ENCODE measurements at regions not wholly inside any gene's neighbourhood (a gene's known extent, or its start where the extent isn't known, plus 50 kb on each side); places are given as distances from the start of the nearest gene placed in this dataset.

GRCh38 chr1:39148942-39149341 is 55.6 kb upstream of the MACF1 start:
- Histone ChIP-seq H3K4me1 (peaks cover 46% of the 10 kb centered on the region), H3K27ac (no peak overlapping the region), H3K9me3 (no peaks in the 10 kb centered on the region), H3K27me3 (no peaks in the 10 kb centered on the region), H3K4me3 (no peak overlapping the region), H3K36me3 (no peaks in the 10 kb centered on the region)
- no peak for TF ChIP-seq CTCF (IDR thresholded peaks at IDR 0.05)
- TF ChIP-seq POLR2A (IDR thresholded peaks at IDR 0.05), result no peak
- no peak for TF ChIP-seq EP300 (IDR thresholded peaks at IDR 0.05)
- DNase-seq (ENCODE audit: low spot score in 2 of 2), result no peak
- 86% methylated on average over 4 of the region's 4 CpGs for WGBS

GRCh38 chr1:39149509-39149908 is 55.0 kb upstream of the MACF1 start:
- DNase-seq (ENCODE audit: low spot score in 2 of 2), result no peak
- peaks cover 46% of the 10 kb centered on the region for H3K4me1 ChIP-seq
- no peaks in the 10 kb centered on the region for H3K36me3 ChIP-seq
- TF ChIP-seq EP300 (IDR thresholded peaks at IDR 0.05) (no peak), POLR2AphosphoS5 (IDR thresholded peaks at IDR 0.05) (no peak), CTCF (IDR thresholded peaks at IDR 0.05) (no peak), POLR2A (IDR thresholded peaks at IDR 0.05) (no peak)
- H3K27ac ChIP-seq, result no peak overlapping the region
- no peak overlapping the region for H3K4me3 ChIP-seq
- WGBS, result 72% methylated on average over 4 of the region's 4 CpGs
- H3K9me3 ChIP-seq, result no peaks in the 10 kb centered on the region
- no peaks in the 10 kb centered on the region for H3K27me3 ChIP-seq

- Histone ChIP-seq H3K4me3 (no peak overlapping the region), H3K9me3 (no peaks in the 10 kb centered on the region), H3K27ac (no peak overlapping the region), H3K4me1 (peaks cover 48% of the 10 kb centered on the region), H3K27me3 (no peaks in the 10 kb centered on the region), H3K36me3 (no peaks in the 10 kb centered on the region)
- no peak for DNase-seq (ENCODE audit: low spot score in 2 of 2)
- no peak for TF ChIP-seq POLR2A (IDR thresholded peaks at IDR 0.05)
- no peak for TF ChIP-seq POLR2AphosphoS5 (IDR thresholded peaks at IDR 0.05)
- TF ChIP-seq CTCF (IDR thresholded peaks at IDR 0.05), result no peak
- TF ChIP-seq EP300 (IDR thresholded peaks at IDR 0.05), result no peak
- 54% methylated on average over 2 of the region's 2 CpGs for WGBS
These were observed 53.7 kb upstream of the MACF1 start for GRCh38 chr1:39150779-39151178.

- WGBS, result 54% methylated on average over 3 of the region's 3 CpGs
- Histone ChIP-seq H3K27ac (no peak overlapping the region), H3K4me3 (no peak overlapping the region), H3K36me3 (no peaks in the 10 kb centered on the region), H3K4me1 (peaks cover 47% of the 10 kb centered on the region), H3K9me3 (no peaks in the 10 kb centered on the region), H3K27me3 (no peaks in the 10 kb centered on the region)
- no peak for DNase-seq (ENCODE audit: low spot score in 2 of 2)
- no peak for TF ChIP-seq POLR2AphosphoS5 (IDR thresholded peaks at IDR 0.05)
- no peak for TF ChIP-seq EP300 (IDR thresholded peaks at IDR 0.05)
- TF ChIP-seq POLR2A (IDR thresholded peaks at IDR 0.05), result no peak
- no peak for TF ChIP-seq CTCF (IDR thresholded peaks at IDR 0.05)
These were observed 53.2 kb upstream of the MACF1 start for GRCh38 chr1:39151267-39151666.

- DNase-seq (ENCODE audit: low spot score in 2 of 2), result no peak
- 94% methylated on average over 1 of the region's 1 CpG for WGBS
- Histone ChIP-seq H3K4me3 (no peak overlapping the region), H3K4me1 (peaks cover 48% of the 10 kb centered on the region), H3K27me3 (no peaks in the 10 kb centered on the region), H3K27ac (no peak overlapping the region), H3K36me3 (no peaks in the 10 kb centered on the region), H3K9me3 (no peaks in the 10 kb centered on the region)
- TF ChIP-seq CTCF (IDR thresholded peaks at IDR 0.05), result no peak
- no peak for TF ChIP-seq POLR2A (IDR thresholded peaks at IDR 0.05)
- no peak for TF ChIP-seq POLR2AphosphoS5 (IDR thresholded peaks at IDR 0.05)
- TF ChIP-seq EP300 (IDR thresholded peaks at IDR 0.05), result no peak
These were observed 51.6 kb upstream of the MACF1 start for GRCh38 chr1:39152923-39153322.
